Activated CD4-positive, alpha-beta T cell treated with anti-CD3 and anti-CD28 coated beads, Interleukin-2, amount 50 U/mL, for 16 hours (primary cell): ENCODE measurements at regions not wholly inside any gene's neighbourhood (a gene's known extent, or its start where the extent isn't known, plus 50 kb on each side); places are given as distances from the start of the nearest gene placed in this dataset.
A peak's percentile ranks its signal among the peaks of the same experiment; 100 is the strongest.

ENCODE experiments used
- DNase-seq: peaks from one replicate; pipeline ENCODE4 v3.0.0-alpha.2; 2020

DNA sequence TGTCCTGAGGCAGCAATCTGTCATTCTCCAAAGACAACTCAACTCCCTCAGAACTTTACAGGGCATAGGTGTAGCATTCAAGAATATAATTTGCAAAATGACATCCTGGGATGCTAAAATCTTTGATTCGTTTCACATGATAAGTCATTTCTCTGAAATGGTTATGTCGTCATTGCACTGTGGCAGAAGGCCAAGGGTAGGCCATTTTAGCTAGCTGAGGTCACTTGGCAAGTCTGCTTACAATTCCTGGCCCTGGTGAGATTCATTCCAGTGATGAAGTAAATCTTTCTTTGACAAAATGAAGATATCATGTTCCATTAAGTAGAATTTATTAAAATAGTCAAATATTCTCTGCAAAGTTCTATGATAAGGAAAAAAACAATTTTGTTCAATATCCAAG is 1410.3 kb upstream of the LRRTM1 start:
- no peak for DNase-seq

DNA sequence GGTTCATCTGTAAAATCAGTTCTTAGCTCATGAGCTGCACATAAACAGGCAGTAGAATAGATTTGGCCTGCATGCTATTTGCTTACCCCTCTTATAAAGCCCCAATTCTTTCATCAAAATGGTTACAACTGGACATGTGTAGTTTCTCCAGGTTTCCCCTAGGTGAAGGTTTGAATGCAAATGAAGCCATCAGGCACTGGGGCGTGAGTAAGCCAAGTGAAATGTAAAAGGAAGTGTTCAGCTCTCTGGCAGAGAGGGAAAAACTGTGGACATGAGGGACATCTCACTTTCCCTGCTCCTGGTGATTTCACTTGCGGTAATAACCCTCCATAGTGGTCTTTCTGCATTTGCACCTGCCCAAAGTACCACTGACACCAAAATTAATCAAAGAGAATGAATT is 1402.3 kb upstream of the LRRTM1 start:
- DNase-seq, result no peak

DNA sequence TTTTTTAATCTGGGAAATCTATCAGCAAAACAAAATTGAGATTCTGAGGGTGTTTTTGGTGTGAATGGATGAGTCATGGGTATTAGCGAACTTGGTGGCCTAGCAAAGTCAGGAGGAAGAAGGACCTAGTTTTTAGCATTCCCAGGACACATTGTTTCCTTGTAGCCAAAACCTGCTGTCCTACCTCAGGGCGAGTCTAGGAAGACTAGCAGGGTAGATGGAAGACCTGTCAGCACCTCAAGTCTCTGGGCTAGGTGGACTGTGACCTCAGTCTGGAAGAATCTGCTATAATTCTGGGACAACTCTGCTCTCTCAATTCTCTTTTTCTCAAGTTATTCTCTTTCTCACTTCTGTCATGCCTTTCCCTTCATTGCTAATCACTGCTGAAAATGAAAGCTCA is 1399.3 kb upstream of the LRRTM1 start:
- no peak for DNase-seq

DNA sequence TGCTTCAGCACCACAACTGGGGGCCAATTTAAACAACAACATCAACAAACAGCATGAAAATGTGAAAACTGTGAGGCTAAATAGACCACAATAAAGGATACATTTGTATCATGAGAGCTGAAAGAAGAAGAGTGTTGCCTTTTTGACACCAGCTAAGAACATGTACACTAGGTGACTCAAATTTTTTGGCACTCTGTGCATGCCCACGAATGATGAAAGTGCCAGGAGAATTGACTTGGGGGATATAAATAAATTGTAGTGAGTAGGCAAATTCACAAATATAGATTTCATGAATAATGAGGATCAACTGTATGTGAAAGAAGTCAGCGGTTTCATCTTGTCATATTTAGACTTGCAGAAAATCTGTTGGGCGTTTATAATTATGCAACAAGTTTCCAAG is 1388.0 kb upstream of the LRRTM1 start:
- no peak for DNase-seq

DNA sequence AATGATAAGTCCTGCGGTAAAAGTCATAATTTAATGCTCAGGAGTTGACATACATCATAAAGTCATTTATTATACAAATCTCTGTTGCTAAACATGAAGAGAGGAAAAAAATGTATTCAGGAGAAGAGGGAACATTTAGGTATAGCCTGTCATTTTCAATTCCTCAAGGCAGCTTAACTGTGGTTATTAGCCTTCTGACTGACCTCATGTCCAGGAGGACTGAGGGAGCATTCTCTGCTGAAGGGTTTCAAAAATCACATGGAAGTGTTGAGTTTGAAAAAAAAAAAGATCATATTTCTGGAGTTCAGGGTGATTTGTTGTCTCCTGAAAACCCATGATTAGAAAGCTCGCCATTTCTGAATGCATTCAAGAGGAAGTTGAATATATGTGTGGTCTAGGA is 1371.1 kb upstream of the LRRTM1 start:
- no peak for DNase-seq

DNA sequence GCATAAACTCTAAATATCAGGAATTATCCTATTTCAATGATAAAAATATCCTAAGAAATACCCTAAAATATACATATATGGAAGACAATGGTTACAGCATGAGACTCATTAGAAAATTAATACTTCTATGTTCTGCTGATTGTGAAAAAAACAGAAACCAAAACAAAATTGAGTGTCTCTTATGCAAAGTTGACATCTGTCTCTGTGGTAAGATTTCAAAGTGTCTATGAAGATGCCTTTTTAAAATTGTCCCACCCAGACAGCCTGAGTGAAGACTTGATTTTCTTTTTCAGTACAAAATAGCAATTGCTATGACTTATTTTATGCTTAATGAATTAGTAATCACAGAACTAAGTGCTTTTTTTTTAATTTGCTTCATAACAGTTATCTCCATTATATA is 1368.4 kb upstream of the LRRTM1 start:
- no peak for DNase-seq

DNA sequence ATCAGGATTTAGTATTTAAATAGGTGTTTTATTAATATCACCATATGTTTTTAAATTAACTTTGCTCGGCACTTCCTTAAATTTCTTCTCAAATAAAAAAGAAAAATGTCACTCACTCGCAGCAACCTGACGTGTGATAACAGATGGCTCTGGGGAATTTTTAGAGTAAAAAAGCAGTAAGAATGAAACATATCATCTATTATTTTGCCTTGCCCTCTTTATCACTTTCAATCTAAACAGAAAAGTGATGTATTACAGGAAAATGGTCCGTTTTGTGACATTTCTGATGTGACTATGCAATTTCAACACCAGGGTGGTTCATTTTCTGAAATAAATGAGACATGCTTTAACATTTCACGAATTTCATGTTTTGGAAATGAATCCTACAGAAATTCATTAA is 1368.0 kb upstream of the LRRTM1 start:
- DNase-seq, result no peak

DNA sequence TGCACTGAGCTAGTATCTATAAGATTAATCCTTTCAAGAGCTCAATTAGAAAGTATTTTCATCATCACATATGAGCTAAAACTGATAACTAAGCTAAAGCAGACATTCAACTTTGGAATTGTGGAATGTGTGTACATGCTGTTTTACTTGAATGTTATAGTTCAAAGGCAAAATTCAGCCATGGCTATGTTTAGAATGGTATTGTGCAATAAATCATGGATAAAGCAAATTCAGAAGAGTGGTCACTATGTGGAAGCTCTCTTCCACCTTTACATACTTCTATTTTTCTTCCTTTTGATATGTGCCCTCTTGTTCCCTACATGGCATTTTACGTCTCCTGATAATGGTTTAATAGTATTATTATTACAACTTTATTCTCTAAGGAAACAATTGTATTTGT is 1366.3 kb upstream of the LRRTM1 start:
- no peak for DNase-seq

DNA sequence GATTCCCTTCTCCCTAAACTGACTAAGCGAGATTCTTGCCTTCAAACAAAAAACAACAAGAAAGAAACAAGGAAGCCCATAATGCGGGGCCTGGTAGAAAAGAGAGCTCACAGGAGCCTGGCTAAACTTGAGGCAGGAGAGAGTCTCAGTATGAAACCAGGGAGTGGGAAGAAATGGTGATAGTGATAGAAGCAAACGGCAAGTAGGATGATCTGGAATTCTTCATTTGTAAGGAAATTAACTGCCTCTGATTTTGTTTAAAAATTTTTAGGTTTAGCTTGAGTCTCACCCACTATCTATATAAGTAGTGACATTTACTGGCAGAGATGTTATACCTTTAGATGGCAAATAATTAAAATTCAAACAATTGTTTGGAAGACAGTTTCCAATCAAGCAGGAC is 1356.5 kb upstream of the LRRTM1 start:
- no peak for DNase-seq

DNA sequence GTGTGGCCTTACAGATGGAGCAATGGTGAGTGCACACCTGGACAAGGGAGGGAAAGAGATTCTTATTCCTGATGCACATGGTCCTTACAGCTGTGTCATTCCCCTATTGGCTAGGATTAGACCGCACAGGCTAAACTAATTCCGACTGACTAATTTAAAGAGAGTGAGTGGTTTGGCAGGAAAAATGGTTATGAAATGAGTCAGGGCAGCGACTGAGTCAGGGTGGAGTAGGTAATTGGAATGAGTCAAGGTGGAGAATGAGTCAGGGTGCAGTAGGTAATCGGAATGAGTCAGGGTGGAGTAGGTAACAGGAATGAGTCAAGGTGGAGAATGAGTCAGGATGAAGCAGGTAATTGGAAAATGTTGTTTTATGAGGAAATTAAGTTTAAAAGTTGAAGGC is 1353.7 kb upstream of the LRRTM1 start:
- peak; percentile 41 for DNase-seq

DNA sequence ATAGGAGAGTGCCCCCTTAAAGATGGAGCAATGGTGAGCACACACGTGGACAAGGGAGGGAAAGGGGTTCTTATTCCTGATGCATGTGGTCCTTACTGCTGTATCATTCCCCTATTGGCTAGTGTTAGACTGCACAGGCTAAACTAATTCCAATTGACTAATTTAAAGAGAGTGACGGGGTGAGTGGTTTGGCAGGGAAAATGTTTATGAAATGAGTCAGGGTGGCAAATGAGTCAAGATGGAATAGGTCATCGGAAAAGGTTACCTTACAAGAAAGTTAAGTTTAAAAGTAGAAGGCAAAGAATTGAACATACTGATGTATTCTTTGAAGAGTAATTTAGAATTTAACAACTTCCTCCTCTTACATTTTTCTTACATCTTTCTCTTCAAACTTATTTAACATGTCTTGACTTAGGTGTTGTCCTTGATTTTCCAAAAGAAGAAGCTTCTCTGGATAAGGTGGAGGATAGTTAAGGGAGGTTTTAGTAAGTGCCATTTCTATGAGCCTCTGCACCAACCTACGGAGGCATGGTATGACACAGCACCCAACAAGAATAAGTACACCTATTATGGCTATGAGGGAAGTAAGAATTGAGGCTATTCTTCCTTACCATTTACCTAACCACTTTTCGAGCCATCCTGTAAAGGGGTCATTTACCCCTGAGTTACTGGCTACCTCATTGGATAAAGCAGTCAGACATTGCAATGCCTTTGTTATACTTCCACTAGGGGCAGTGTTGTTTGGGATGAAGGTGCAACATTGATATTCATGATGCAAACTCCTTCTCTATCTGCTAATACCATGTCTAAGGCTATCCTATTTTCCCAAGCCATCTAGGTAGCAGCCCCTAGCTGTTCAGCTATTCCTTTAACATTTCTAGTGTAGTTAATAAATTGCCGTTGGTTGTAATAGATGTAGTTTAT is 1345.8 kb upstream of the LRRTM1 start:
- DNase-seq, result no peak

DNA sequence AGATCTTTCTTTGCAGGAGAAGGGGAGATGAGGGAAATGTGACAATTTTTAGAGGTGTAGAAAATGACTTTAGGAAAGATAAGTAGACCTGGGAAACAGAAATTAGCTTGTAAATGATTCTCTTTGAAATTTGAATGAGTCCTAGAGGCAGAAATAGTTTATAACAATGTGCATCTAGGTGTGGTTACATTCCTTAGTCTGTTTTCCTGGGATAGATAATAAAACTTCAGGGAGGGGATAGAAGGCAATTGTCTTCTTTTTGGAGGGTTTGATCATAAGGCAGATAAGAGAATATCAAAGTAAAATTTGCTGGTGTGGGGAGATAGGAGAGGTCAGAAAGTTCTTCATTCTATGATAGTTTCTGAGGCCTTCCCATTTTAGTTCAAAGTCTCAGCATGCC is 1344.3 kb upstream of the LRRTM1 start:
- no peak for DNase-seq

DNA sequence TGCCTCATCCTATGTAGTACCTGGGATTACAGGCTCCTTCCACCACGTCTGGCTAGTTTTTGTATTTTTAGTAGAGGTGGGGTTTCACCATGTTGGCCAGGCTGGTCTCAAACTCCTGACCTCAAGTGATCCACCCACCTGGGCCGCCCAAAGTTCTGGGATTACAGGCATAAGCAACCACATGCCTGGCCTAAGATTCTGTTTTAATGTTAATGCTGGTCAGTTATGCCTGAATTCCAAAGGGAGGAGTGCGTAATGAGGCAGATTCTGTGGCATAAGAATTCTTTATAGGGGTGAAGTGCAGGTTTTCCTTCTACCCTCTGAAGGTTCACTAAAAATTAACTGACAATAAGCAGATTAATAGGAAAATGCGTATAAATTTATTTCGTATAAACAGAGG is 1343.8 kb upstream of the LRRTM1 start:
- no peak for DNase-seq

DNA sequence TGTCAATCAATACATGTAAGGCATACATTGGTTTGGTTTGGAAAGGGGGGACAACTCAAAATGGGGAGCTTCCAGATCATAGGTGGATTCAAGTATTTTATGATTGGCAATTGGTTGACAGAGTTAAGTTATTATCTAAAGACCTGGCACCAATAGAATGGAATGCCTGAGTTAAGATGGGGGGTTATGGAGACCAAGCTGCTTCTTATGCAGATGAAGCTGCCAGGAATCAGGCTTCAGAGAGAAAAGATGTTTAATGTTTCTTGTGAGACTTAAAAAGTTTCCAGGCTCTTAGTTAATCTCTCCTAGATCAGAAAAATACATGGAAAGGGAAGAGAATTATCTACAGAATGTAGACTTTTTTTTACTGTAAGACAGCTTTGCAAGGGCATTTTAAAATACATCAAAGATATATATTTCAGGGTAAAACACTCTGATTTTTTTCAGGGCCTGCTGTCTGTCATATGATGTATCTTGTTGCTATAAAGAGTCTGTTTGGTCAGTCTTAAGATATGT is 1343.2 kb upstream of the LRRTM1 start:
- DNase-seq, result no peak

DNA sequence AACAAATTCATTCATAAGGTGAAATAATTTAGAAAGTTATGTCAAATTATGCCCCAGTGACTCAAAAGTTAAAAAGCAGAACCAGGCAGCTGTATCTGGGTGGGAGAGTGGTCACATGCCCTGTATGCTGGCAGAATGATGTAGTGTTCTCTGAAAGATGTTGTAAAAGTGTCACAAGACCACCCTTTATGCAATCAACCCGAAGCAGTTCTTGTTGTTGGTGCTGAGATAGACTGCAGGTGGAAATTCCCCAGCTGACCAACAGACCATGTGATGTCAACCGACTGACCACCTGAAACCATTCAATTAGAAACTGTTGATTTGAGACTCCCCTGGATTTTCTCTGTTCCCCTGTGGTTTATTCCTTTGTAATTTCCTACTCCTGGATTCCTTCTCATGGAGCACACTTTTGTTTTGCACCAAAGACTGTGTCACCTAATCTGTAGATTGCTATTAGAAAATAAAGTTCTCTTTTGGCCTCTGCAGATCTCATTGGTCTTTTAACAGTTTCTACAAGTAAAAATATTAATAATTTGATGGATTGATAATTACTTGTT is 1341.3 kb upstream of the LRRTM1 start:
- no peak for DNase-seq

DNA sequence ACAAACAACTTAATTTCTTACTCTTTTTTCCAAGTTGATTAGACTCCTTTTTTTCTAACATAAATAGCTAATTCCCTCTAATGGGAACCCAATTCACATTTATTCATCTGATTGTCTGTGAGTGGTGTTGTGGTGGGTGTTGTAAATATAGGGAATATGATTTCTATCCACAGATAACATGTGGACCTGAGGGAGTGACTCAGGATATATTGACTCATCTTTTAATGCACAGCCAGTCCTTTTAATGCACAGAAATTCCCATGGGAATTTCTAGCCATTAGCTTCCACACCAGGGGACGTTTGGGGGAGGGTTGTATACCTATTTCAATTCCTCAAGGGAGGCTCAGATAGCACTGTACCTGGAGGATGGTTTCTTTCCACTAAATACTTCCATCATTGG is 1339.6 kb upstream of the LRRTM1 start:
- no peak for DNase-seq

DNA sequence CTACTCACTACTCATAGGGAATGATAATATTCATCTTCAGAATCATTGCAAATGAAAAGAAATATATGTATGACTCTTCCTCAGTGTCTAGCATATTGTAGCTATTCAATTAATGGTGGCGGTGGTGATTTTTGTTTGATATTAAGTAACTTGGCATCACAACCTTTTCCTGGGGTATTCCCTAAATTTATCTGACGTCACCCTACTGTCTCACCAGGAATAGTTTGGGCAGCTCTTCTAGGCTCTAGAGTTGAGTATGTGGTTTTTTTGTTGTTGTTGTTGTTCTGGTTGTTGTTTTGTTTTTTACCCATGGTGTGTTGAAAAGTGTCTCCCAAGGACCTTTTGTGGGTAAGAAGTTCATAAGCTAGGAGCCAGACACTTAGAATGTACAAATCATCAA is 1320.3 kb upstream of the LRRTM1 start:
- DNase-seq, result no peak

DNA sequence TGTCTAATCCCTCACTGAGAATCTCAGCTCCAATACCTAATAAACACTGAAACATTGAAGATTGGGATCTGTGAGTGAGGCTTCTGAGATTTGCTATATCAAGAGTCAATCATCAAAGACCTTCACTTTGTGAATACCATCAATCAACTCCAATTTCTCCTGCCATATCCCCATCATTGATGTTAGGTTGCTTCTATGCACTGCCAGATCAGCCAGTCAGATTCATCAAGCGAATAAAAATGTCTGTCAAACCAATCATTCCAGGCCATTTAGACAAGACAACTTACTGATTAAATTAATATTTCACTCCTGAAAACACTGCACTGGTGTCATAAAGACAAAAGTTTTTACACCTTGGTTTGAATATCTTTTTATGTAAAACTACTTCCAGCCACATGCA is 1295.5 kb upstream of the LRRTM1 start:
- DNase-seq, result no peak

DNA sequence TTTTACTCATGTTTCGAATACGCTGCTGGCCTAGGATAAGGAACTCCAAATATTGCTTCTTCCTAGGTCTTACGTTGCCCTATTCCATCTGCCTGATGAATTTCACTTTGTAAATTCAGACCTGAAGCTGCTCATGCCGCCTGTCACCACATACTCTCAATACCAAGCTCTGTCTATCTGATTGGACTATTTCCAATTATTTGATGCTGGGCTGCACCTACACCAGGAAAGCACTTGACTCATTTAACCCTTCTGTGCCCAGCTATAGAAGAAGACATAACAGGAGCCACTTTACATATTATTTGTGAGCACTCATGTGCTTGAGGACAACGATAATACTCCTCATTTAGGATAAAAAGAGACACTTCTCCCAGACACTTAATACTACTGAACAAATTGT is 1293.9 kb upstream of the LRRTM1 start:
- no peak for DNase-seq

DNA sequence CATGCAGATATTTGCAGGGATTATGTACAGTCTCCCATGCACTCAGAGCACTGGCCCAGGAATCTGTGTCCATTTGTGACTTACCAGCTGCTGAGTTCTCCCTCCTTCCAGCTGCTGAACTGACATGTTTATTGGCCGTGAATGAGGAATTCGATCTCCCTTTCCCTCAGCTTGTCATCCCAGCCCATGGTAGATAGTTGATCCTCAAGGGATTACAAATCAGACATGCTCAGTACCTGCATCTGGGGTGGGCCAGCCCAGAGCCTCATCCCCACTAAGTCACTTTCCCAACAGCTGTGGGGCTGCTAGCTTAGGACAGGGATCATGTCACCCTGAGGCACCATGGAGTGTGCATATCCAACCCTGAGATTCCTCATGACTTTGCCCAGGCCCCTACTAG is 1284.9 kb upstream of the LRRTM1 start:
- no peak for DNase-seq

DNA sequence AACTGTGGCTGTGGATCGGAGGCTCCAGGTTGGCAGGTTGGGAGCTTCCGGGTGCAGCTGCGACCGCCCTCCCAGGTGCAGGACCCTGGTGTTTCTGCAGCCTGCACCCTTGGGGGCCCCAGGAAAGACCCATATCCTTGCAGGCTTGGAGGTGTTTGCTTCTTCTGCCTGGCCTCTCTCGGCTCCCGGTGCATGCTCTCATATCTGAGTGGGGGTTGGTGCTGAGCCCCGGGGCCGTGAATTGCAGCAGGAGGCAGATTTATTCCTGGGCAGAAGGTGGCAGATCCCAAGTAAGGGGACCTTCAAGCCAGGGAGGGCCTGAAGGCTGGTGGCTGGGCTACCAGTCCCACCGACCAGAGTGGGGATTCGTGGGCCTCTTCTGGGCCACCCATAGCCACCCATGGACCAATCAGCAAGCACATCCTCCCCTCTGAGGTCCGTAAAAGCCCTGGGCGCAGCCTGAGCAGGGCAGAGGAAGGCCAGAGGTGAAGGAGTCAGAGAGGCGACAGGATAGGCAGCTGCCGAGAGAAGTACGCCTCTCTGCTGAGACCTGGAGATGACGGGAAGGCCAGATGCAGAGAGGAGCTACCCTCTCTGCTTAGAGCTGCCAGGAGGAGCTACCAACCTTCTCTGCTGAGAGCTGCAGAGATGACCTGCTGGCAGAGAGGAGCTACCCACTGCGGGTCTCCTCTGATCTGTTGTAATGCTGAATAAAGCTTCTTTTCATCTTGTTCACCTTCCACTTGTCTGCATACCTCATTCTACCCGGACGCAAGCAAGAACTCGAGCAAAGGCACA is 1279.0 kb upstream of the LRRTM1 start:
- no peak for DNase-seq

DNA sequence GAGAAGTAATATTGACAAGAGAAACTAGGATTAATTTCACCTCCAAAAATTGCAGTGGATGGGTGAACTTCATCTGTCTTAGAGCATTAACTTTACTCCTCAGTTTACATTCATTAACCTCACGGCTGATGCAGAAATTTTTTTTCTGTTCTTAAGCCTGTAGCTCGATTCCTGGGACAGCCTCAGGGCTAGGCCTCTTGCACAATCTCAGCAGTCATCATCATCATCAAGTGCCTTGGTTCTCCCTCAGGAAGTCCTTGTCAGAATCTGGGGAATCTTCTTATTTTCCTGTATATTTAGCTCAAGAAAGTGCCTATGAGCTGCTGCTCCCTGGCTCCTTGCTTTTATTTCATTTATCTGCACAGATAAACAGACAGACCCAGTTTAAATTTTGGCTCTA is 1272.2 kb upstream of the LRRTM1 start:
- no peak for DNase-seq

DNA sequence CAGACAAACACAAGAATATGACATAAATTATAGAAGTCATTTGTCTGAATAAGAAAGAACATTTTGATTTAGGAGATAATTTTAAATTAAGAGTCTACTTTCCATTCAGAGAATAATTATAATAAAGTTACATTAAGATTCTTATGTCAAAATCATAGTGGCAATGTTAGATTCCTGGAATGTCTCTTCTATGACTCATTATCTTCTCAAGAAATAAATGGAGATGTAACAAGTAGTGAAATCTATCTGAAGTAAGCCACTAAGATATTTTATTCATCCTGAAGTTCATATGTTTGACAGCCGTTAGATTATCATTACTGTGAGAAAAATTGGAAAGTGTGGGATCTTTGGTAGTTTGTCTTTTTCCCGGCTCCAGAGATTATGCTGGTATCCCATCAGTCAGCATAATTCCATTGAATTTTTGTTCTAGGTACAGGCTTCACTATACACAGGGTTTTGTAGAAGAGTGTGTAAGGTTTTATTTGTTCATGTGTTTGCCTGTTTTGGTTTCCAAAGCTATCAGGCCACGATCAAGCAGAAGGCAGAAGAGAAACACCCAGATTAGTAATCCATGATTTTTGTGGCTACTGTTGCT is 1246.6 kb upstream of the LRRTM1 start:
- DNase-seq, result no peak
